ENCODE measurements at regions not wholly inside any gene's neighbourhood (a gene's known extent, or its start where the extent isn't known, plus 50 kb on each side); places are given as distances from the start of the nearest gene placed in this dataset.

DNA sequence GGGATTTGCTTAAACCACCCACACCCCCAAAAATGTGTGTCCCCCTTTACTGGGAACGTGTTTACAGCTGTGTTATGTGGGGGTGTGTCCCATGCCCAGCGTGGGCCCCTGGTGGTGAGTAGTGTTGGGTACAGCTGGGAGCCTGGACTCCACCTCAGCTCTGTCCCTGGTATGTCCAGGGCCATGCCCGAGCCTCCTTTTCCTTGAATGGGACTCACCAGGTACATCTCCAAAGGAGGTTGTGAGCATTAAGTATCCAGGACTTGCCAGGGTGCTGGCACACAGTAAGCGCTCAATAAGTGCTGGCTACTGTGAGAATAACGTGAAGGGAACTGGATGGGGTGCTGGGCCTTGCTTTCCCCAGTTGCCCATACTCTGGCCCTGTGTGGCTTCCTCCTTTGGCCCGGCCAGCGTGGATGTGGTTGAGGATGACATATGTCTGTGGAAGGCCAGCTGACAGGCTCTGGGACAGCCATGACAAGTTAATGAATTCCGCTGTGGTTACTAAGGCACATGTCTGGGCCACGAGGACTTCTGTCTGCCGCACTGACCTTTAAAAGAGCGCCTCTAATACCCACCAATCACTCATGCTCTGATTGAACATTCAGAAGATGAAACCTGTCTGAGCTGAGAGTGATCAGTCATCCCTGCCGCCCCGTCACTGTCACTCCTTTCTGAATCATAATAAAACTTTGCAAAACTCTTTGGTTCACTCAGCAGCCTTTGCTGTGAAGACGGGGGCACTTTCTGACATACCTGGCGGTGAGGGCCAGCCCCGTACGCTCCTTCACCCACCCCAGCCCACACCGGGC is 74.7 kb downstream of the DIO3 start:
- TF ChIP-seq CTCF (conservative IDR thresholded peaks at IDR 0.05) (no peak), ZFX (IDR thresholded peaks at IDR 0.05) (no peak)

All from C4-2B (cell line).